Fibroblast of skin of left biceps (primary cell): ENCODE measurements at regions not wholly inside any gene's neighbourhood (a gene's known extent, or its start where the extent isn't known, plus 50 kb on each side); places are given as distances from the start of the nearest gene placed in this dataset.

Experiments
- DNase-seq, 2 experiments: peaks; one replicate each; pipeline ENCODE4 v3.0.0-alpha.2; 2013; ENCODE audit warnings: low read depth in 2 of 2

DNA sequence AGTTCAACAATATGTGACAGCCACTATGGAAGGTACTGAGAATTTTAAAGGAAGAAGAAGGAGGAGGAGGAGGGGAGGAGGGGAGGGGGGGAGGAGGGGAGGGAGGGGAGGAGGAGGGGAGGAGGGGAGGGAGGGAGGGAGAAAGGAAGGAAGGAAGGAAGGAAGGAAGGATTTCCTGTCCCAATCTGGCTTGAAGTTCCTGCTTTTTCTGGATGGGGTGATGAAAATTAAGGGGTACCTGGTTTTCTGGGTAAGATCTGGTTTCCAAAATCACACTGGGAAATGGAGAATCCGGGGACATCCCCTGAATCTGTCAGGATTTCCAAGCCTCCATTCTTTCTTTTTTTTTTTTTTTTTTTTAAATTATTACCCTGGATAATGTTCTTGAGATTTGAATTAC lies 271.8 kb downstream of the MTX2 start:
- DNase-seq, result no peak

DNA sequence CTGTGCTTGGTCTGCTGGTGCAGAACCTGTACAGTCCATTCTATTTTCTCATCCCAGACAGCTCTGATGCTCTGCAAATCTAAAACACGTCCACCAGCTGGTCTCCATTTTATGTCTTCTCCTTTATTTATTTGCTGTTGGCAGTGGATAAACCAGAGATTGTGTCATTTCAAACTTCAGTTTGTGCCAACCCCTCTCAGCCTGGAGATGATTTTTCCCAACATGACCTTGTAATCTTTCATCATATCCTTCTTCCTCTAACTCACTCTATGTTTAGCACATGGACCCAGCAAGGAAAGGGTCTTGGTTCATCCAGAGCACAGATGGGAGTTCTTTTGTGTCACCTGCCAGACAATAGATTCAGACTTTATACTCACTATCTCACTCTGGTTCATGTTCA lies 273.2 kb downstream of the MTX2 start:
- no peak for DNase-seq

DNA sequence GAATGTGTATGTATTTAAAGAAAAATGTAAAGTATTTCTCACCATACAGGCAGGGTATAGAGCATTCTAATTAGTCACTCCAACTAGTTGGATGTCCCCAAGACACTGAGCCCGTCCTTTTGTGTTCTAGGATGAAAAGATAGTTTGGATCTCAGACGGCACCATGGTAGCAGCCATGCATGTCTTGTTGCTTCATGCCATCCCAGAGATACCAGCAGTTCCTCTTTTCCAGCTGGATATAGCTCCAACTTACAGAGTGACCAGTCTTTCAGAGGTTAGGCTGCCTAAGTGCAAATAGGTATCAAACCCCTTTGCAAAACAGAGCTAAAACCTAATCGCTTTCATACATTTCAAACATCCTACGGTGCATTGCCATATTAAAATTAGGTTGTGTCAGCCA lies 275.3 kb downstream of the MTX2 start:
- no peak for DNase-seq

DNA sequence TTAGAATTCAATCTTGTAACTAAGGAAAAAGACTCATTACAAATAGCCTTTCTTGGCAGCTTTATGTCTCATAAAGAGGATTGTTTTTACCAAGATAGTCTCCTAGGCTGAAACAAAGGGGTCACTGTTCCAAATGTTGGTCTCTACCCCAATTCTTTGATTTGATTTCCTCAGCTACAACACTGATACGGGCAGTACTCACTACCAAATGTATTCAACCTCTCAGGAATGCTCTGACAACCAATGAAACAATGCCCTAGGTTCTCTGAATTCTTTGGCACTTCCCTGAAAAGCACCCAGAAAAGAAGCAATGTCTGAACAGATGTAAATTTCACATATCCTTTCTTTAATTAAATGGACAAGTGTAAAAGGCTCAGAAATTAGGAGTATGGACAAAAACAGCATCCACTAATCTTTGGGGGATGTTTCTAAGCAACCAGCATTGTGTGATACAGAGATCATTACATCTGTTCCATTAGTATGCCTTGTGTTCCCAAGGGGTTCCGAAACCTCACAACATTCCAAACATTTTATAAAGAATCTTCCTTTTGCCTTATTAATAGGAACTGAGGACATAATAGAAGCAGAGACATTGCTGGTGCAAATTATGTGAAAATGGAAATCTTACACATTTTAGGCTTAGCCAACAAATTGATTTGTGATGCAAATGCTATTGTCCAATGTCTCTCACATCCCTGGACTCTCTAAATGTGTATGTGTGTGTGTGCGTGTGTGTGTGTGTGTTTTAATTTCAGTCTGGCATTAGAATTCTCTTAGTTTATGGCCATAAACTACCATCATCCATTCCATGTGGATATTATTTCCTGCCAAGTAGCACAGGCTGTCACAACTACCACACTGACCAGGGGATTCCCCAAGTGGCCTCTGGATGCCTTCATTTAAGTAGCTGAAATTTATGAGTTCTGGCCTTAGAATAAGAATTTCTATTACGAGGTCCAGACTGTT lies 276.0 kb downstream of the MTX2 start:
- no peak for DNase-seq

DNA sequence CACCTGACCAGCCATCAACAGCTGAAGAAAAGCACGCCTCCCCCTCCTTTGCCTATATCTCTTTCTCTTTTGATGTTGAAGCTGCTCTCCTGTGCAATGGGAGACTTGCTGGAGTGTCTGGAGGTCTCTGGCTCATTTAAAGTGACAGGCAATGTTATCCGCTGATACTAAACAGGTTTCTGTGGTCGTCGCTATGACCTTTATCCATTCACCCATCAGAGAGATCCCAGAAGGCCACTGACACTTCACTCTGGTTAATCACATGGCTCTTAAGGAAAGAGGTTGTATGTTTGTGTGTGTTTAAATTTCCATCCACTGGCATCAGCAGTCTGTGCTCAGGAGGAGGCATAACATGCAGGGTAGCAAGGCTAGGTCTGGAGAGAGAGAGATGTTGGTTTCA lies 277.3 kb downstream of the MTX2 start:
- no peak for DNase-seq

DNA sequence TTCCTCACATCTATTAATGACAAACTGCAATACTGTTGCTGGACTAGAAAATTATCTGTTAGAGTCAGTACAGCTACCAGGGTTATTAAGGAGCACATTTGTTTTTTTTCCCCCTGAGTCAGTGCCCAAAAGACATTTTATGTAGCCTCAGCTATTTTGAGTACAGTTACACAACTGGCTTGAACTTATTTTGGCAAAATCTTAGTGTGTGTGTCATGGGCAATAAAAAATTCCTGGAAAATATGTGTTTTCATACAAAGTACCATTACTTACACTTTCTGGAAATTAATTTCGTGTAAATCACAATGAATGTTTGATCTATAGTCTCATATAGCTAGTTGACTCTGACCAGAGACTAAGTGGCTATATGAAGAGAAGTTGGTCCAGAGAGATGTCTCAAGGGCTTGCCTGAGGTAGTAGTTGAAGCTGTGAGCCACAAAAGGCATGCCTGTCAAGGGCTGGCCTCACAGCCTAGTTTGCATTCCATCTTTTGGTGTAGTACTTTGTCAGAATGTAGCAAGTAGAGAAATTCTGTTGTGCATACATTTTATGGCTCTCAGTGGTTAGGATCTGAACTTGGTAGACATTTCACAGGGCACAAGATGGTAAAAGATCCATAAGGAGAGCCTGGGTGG lies 283.4 kb downstream of the MTX2 start:
- DNase-seq, result peak; percentile 90 to 93

DNA sequence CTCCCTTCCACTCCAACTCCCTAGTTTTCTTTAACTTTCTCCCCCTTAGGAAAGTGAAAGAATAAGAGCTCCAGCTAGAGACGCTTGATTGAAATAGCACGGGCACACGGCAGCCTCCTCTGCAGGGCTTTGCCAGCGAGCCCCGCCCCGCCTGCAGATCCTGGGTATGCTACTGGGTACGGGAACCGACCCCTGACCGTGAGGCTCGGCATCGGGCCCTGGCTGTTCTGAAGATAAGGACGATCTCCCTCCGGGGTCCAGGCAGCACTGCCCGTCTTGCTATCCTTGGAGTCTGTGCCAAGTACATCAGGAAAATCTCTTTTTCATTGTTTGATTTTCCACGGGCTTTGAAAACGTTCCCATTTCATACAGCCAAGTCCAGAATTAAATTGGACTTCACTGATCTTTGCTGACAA lies 284.5 kb downstream of the MTX2 start:
- peak in 1 of 2 experiments; percentile 41 for DNase-seq

DNA sequence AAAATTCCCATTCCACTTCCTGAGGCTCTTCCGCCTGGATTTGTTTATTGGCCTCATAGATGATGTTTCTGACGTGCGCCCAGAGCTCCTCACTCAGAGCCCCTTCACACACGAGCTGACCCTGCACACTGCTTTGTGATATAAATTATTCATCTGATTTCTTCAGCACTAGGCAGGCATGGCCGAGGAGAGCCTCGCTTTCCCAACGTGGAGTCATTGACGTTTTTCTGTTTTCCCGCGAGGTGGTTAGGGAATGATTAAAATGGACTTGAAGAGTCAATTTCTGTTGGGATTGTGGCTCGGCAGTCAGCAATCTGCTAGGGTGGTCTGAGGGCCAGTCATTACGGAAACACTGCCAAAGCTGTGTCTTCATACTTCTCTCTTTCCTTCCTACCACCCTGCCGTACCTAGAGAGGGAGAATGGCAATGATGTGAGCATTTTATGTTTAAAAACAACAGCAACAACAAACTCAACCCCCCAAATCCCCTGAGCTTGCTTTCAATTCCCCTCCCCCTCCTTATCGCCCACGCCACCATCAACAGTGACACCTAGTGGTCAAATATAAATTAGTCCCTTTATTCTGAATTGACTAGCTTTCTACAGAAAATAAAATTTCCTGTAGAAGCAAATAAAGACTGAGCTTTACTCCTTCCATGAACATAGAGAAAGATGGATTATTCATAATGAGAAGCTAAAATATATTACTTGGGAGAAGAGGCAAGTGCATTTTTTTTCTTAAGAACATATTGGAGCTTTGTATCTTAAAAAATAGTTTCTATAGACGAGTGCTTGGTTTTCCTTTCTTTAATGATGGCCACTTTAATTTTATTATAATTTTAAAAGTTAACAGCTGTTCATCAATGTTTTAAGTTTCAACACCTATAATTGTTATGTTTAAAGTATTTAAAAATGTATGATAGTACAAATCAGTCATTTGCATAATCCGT lies 285.1 kb downstream of the MTX2 start:
- DNase-seq, result peak in 1 of 2 experiments; percentile 39

DNA sequence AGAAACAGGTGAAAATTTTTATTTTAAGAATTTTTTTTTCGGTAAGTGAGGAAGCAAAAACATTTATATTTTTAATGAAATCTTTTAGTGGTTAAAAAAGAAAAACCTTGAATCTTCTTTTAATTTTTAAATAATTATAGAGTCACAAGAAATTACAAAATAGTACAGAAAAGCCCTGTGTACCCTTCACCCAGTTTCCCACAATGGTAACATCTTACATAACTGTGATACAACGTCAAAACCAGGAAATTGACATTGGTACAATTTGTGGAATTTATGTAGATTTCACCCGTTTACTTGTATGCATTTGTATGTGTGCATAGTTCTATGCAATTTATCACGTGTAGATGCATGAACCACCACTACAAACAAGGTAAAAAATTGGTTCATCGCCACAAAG lies 285.9 kb downstream of the MTX2 start:
- no peak for DNase-seq

DNA sequence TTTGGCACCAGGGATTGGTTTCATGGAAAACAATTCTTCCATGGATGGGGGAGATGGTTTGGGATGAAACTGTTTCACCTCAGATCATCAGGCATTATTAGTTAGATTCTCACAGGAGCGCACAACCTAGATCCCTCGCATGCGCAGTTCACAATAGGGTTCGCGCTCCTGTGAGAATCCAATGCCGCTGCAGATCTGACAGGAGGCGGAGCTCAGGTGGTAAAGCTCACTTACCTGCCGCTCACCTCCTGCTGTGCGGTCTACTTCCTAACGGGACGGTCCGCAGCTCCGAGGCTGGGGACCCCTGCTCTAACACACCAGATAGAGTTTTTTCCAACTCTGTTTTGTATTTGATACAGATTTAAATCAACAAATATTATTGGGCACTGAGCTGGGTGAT lies 286.5 kb downstream of the MTX2 start:
- DNase-seq, result no peak

DNA sequence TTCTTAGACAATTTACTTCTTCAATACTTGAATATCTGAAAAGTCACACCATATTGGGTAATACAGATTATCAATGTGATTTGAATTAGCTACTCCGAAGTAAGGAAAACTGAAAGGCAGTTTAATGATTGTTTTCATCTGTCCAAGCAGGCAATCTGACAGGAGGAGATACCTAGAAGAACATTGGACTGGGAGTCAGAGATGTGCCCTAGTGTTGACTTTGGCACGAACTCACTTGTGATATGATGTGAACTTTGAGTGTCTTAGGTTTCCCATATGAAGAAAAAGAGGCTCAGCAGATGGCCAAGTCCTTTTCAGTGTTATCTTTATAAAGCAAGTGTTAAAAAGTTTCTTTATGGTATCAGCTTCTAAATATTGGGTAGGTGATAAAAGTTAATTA lies 287.1 kb downstream of the MTX2 start:
- DNase-seq, result no peak

DNA sequence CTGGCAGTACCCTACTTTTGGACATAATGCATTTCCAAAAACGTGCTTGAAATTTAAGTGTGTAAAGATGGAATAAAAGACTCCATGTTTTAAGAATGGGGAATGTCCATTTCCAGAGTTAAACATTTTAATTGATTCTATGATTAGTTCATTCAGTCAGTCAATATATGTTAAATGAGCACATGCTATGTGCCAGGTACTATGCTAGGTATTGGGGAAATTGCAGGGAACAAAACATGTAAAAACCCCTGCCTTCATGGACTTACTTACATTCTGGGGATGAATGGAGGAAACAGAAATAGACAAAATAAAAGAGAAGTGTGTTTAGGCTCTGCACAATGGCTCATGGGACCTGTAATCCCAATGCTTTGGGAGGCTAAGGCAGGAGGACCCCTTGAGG lies 288.6 kb downstream of the MTX2 start:
- no peak for DNase-seq

DNA sequence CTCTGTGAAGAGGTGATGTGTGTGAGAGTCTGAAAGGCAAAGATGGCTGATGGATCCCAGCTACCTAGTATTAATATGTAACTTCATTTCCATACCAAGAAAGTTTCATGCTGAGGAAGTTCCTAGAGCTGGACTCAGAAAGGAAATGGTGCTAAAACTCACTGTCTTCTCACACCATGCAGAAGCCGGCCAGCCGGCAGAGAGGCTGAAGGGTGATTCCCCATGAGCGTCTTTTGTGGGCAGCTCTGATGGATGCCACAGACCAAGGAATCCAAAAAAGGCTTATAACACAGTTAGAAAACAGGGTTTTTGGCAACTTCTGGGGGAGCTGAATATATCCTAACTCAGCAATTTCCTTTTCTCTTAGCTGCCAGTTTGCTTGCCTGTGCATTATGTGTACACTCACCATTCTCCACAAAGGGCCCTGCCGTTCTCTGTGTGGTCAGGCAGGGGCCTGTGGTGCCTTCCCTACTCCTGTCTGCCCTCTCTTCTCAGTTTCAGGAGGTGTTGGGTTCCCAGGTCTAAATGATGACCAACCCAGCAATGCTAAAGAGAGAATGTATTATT lies 289.4 kb downstream of the MTX2 start:
- DNase-seq, result no peak

DNA sequence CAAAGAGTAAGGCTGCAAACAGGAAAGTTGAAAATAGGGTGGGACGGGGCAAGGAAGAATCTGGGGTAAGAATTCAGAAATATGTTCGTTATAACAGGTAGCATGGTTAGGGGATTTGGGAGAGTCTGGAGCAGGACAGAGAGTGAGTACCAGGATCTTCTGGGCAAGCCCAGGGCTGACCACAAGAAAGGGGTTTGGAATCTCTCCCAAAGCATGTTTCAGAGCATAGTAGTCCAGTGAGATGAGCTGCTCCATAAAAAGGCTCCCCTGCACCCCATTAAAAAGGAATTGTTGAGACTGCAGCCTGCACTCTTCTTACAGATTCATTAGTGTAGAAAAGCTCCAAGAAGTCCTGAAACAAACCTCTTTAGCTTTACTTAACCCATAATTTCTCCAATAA lies 291.1 kb downstream of the MTX2 start:
- no peak for DNase-seq

DNA sequence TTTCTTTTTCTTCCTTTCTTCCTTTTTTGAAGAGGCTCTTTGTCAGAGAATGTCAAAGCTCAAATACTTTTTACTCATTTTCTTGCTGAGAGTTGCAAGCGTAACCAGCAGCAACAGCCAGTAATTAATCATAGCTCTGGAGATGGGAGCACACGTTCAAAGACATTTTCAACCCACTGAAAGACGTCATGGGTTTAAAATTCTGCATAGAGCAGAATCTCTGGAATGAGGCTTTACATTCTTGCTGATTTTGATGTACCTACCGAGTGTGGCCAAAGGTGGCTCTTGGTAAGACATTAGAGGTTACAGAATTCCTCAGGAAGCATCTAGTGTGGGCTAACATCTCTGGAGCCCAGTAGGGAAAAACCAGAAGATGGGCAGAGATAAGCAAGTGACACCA lies 292.5 kb downstream of the MTX2 start:
- peak; percentile 65 to 72 for DNase-seq

DNA sequence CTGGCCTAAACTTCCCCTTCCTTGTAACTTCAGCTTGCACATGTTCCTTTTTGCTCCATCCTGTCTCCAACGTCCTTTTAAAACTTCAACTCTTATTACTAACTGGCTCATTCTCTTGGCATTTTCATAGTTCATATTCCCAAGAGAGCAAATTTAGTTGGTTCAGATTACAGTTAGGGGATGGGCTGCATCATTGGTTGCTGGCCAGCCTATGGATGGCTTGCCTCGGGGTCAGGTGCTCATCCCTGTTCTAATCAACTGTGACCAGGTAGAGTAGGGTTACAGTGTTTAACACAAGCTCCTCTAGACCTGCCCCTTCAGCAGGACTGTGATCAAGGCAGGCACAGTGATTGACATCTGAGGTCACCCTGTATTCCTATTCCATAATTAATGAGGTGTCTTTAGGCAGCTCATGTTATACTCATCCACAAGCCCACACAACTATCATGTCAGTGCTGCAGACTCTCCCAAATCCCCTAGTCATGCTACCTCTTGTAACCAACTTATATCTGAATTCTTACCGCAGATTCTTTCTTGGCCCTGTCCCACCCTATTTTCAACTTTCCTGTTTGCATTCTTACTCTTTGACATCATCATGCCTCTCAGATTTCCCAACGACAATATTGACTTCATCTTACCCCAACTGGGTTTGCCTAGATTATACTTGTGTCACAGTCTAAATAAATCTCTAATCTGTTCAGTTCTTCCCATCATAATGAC lies 293.3 kb downstream of the MTX2 start:
- no peak for DNase-seq

DNA sequence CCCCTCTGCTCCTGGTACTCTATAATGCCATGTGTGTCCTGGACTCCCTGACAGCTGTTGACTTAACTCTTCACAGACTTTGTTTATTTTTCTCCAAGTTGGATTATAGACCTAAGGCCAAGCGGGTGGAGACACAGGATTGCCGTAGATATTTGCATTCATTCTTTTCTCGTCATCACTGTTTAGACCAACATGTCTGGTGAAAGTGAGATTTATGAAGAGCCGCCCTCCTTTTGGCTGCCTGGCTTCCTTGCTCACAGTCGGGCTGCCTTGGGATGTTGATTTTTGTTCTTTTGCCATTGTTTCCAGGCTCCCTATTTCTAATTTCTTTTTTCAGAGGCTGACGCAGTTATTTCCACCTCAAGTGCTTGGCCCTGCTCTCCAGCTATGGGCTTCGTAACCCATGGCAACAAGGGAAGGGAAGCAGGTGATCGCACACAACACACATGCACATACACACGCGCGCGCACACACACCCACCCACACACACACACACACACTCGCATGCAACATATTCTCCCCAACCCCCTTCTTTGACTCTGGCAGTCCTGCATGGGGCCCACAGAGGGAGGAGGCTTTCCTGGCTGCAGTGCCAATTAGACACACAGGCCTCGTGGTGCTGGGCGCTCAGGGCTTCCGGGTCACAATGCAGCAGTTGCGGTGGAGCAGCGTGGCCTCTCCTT lies 296.5 kb downstream of the MTX2 start:
- no peak for DNase-seq

DNA sequence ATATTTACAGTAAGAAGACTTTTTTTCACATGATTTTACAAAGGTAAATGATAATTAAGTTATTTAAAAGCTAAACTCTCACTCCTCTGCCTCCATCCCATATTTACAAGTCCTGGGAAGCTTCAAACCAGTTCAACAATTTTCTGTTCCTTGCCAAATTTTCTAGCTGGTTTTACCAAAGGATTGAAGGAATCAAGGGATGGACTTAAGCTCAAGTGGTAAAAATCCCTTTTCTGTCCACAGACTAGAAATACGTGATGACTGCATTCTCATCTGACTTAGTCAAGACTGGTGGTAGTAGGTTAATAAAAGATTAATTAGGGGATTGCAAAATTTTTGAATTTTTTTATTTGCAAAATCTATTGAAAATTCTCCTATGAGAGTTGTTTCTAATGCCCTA lies 297.3 kb downstream of the MTX2 start:
- DNase-seq, result no peak

DNA sequence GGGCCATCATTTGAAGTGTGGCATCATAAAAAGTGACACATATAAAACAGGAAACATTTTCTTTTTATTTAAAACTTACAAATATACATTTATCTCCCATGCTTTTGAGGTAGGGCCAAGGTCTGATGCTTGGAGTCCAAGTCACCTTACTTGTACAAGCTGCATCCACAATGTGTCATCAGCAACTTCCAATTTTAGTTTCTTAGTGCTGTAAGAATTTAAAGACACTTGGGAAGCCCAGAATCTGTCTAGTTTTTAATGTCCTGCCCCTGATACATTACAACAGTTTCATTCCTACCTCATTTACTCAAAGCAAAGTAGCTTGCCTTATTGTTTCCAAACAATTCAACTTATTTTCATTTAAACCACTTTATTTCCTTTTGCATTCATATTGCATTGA lies 297.7 kb downstream of the MTX2 start:
- no peak for DNase-seq

DNA sequence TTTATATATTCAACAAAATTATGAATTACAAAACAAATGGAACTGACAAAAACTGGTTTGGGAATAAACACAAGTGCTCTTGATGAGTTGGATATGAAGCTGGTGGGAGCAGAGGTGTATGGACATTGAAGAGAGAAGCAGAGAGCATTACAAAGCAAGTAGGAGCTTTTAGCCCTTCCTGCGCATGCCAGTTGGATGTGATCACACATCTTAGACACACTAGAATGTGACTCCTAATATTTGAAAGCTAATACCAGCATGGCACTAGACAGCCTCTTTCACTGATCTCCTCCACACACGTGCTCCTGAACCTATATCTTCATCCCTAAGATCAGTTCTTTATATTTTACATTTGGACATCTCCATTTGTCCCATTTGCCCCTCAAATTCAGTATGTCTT lies 298.1 kb downstream of the MTX2 start:
- DNase-seq, result no peak

DNA sequence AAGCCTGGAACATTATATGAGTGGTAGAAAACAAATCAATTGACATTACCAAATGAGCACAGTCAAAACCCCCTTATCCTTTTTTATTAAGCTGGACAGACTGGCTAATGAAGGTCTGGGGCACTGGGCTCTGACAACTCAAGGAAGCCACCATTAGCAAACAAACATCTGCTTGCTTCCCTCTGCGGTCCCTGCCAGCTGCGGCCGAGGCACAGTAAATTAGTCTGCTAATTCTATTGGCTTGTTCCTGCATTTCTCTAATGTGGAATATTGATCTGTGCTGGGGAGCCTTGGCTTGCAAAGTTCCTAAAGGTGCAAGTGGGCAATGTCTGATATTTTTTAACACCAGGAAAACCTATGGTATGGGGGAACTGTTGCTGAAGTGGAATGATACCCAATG lies 300.3 kb downstream of the MTX2 start:
- DNase-seq, result no peak
